Prostate gland (tissue), 2 donors: ENCODE measurements at regions not wholly inside any gene's neighbourhood (a gene's known extent, or its start where the extent isn't known, plus 50 kb on each side); places are given as distances from the start of the nearest gene placed in this dataset.

Source experiments
- DNase-seq: peaks from one replicate; pipeline ENCODE4 v3.0.0-alpha.2; 2019; ENCODE audit warnings: low spot score
- H3K27ac ChIP-seq, 2 donors: fragments of 200-600 bp; sonication (generic); 2 replicates each; pipeline ENCODE4 v1.5.1; 2017 to 2019
- H3K27me3 ChIP-seq: fragments of 200-600 bp; sonication (generic); replicated peaks from 2 replicates; pipeline ENCODE4 v1.5.1; 2019; ENCODE audit not compliant: insufficient read depth
- H3K36me3 ChIP-seq, 2 donors: fragments of 200-600 bp; sonication (generic); 1 replicate in 1 of 2; 2 replicates in 1 of 2; pipeline versions ENCODE4 v1.5.1 to v1.8.1; 2017 to 2019
- H3K4me1 ChIP-seq: fragments of 200-600 bp; sonication (generic); replicated peaks from 2 replicates; pipeline ENCODE4 v1.5.1; 2019
- H3K4me3 ChIP-seq, 2 donors: fragments of 200-600 bp; sonication (generic); 2 replicates each; pipeline ENCODE4 v1.5.1; 2017 to 2019
- H3K9me3 ChIP-seq: fragments of 200-600 bp; sonication (generic); 2 replicates; pipeline ENCODE4 v1.5.1; 2017
- POLR2A ChIP-seq: fragments of 450-650 bp; IDR thresholded peaks from one replicate; pipeline ENCODE4 v1.6.1; 2016; ENCODE audit warnings: antibody characterized with exemption, mild to moderate bottlenecking
- POLR2AphosphoS5 ChIP-seq: sonication (generic); formaldehyde crosslinking; IDR thresholded peaks from one replicate; pipeline ENCODE4 v1.6.1; 2017; ENCODE audit warnings: antibody characterized with exemption
- WGBS: methylation state at CpG from one replicate; pipeline ENCODE4 v1.1.5; 2018; 5-methylcytosine and 5-hydroxymethylcytosine counted together
- intact Hi-C: fragments of 100-400 bp; cut with DNase I; formaldehyde crosslinking; loops from one replicate; pipeline ENCODE4 v1.14.2; 2022
- TF ChIP-seq, protein P1 (sequence below), 4 experiments: fragments of 200-600 bp in 2 of 4; fragments of 450-650 bp in 2 of 4; sonication (generic) in 2 of 4; IDR thresholded peaks; 1 replicate in 3 of 4; 2 replicates in 1 of 4; pipeline ENCODE4 v1.5.1; 2016 to 2019; ENCODE audit warnings: antibody characterized with exemption in 4 of 4, mild to moderate bottlenecking in 2 of 4, moderate library complexity in 2 of 4

DNA sequence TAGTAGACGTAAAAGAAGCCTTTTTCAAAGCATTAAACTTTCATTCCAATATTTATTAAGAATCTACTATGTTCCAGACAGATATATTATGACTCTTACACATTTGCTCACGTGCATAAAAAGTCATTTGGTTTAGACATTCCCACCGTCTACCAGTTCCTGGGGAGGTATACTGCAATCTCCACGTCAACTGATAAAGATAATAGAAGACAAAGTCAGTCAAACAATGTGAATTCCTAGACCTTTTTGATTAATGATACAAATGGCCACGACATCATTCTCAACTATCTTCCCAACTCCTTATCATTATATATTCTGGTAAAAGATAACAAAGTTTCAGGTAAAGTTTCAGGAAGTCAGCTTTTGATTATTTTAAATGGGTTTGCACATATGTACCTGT, 69.0 kb downstream of the SIPA1L2 start:
- Histone ChIP-seq H3K27ac (no peak overlapping the region), H3K4me3 (no peak overlapping the region), H3K36me3 (no peaks in the 10 kb centered on the region), H3K4me1 (no peaks in the 10 kb centered on the region), H3K9me3 (no peaks in the 10 kb centered on the region), H3K27me3 (no peaks in the 10 kb centered on the region)
- no peak for DNase-seq
- TF ChIP-seq POLR2AphosphoS5 = no peak
- TF ChIP-seq, protein P1, sequence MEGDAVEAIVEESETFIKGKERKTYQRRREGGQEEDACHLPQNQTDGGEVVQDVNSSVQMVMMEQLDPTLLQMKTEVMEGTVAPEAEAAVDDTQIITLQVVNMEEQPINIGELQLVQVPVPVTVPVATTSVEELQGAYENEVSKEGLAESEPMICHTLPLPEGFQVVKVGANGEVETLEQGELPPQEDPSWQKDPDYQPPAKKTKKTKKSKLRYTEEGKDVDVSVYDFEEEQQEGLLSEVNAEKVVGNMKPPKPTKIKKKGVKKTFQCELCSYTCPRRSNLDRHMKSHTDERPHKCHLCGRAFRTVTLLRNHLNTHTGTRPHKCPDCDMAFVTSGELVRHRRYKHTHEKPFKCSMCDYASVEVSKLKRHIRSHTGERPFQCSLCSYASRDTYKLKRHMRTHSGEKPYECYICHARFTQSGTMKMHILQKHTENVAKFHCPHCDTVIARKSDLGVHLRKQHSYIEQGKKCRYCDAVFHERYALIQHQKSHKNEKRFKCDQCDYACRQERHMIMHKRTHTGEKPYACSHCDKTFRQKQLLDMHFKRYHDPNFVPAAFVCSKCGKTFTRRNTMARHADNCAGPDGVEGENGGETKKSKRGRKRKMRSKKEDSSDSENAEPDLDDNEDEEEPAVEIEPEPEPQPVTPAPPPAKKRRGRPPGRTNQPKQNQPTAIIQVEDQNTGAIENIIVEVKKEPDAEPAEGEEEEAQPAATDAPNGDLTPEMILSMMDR (IDR thresholded peaks at IDR 0.05) = no peak
- TF ChIP-seq POLR2A = no peak
- 94% methylated on average over 5 of the region's 5 CpGs for WGBS
- intact Hi-C loops = no loop called here

DNA sequence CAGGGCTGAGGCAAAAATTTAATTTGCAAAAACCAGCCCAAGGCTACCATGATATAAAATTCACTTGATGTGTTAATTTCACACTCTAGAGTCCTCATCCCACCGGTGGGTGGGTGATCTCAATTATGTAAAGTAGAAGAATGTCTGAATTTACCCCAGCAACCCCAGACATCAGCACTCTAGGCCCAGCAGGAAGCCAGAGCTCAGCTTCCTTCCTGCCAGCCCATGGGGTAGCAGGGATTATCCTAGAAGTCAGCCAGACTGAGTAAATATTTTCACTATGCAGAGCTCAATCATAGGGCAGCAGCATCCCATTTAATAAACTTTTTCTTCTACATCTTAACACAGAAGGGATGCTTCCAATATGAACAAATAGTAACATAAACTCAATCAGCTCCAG, 71.0 kb downstream of the SIPA1L2 start:
- Histone ChIP-seq H3K27ac (no peak overlapping the region), H3K36me3 (no peaks in the 10 kb centered on the region), H3K4me3 (no peak overlapping the region), H3K27me3 (no peaks in the 10 kb centered on the region), H3K4me1 (no peaks in the 10 kb centered on the region), H3K9me3 (no peaks in the 10 kb centered on the region)
- DNase-seq = no peak
- intact Hi-C loops = no loop called here
- TF ChIP-seq POLR2AphosphoS5 (no peak), POLR2A (no peak)
- TF ChIP-seq, protein P1 (IDR thresholded peaks at IDR 0.05) = no peak
- 46% methylated on average over 1 of the region's 1 CpG for whole genome bisulfite sequencing

GRCh38 chr1:232557502-232558191, 72.3 kb downstream of the SIPA1L2 start:
- intact Hi-C loops = no loop called here
- WGBS = 43% methylated on average over 3 of the region's 3 CpGs
- DNase-seq = no peak
- no peaks in the 10 kb centered on the region for H3K36me3 ChIP-seq
- no peaks in the 10 kb centered on the region for H3K9me3 ChIP-seq
- no peaks in the 10 kb centered on the region for H3K4me1 ChIP-seq
- H3K27ac ChIP-seq = no peak overlapping the region
- no peak overlapping the region for H3K4me3 ChIP-seq
- TF ChIP-seq POLR2A = no peak
- TF ChIP-seq POLR2AphosphoS5 = peak; percentile 8
- TF ChIP-seq, protein P1 (IDR thresholded peaks at IDR 0.05) = no peak
- H3K27me3 ChIP-seq = no peaks in the 10 kb centered on the region

DNA sequence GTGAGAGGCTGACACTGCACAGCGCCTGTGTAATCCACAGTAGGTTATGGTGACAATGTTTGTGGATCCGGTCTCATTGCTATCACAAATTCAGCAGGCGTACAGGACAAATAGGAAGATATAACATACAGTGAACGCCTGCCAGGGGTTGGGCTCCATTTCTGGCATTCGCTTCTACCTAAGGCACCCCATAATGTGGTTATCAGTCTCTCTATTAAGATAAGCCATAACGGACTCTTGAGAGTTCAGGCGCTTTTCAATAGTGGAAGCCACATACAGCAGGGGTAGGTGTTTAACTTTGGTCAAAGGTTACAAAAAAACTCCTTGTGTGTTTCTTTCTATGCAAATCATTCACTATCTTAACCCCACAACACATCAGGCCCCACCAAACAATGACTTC, 72.8 kb downstream of the SIPA1L2 start:
- H3K9me3 ChIP-seq = no peaks in the 10 kb centered on the region
- no peaks in the 10 kb centered on the region for H3K27me3 ChIP-seq
- no peaks in the 10 kb centered on the region for H3K4me1 ChIP-seq
- H3K36me3 ChIP-seq = no peaks in the 10 kb centered on the region
- no peak for TF ChIP-seq POLR2AphosphoS5
- TF ChIP-seq, protein P1 (IDR thresholded peaks at IDR 0.05) = no peak
- TF ChIP-seq POLR2A = no peak
- DNase-seq = no peak
- whole genome bisulfite sequencing = 91% methylated on average over 7 of the region's 7 CpGs
- H3K27ac ChIP-seq = no peak overlapping the region
- no peak overlapping the region for H3K4me3 ChIP-seq
- intact Hi-C loops = no loop called here

DNA sequence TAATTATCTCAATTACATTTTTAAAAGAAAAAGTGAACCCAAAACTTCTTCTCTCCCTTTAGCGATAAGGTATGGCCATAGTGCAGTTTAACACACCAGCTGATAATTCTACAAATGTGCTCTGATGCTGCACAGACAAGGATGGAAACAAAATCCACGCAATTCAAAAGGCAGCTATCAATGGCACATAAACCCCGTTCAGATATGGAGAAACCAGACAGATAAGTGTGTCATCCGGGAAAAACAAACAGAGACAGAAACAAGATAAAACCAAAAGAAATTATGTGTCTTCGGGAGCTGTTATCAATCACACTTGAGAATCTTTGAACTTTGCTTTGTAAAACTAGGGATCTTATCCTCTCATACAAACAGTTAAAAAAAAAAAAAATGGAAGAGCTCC, 73.6 kb downstream of the SIPA1L2 start:
- Histone ChIP-seq H3K4me3 (no peak overlapping the region), H3K4me1 (no peaks in the 10 kb centered on the region), H3K27ac (no peak overlapping the region), H3K36me3 (no peaks in the 10 kb centered on the region), H3K27me3 (no peaks in the 10 kb centered on the region), H3K9me3 (no peaks in the 10 kb centered on the region)
- TF ChIP-seq POLR2A (no peak), POLR2AphosphoS5 (no peak)
- TF ChIP-seq, protein P1 (IDR thresholded peaks at IDR 0.05) = no peak
- intact Hi-C loops = no loop called here
- WGBS = 91% methylated on average over 5 of the region's 5 CpGs
- no peak for DNase-seq
